K562 (cell line): ENCODE measurements at regions not wholly inside any gene's neighbourhood (a gene's known extent, or its start where the extent isn't known, plus 50 kb on each side); places are given as distances from the start of the nearest gene placed in this dataset.

ENCODE experiments used
- FOXK1 ChIP-seq: sonication (generic); formaldehyde crosslinking; IDR thresholded peaks from 2 replicates; pipeline ENCODE4 v1.8.0; 2022; ENCODE audit warnings: missing genetic modification reagents, mild to moderate bottlenecking, borderline replicate concordance
- GABPB2 ChIP-seq: fragments of 250-450 bp; sonication (Bioruptor Pico); conservative IDR thresholded peaks from 2 replicates; pipeline ENCODE4 v1.5.1; 2021; ENCODE audit warnings: mild to moderate bottlenecking
- MTF1 ChIP-seq: fragments of 250-450 bp; sonication (Bioruptor Pico); IDR thresholded peaks from 2 replicates; pipeline ENCODE4 v1.9.0; 2021; ENCODE audit warnings: moderate library complexity, mild to moderate bottlenecking, inconsistent platforms, borderline replicate concordance
- POLR2A ChIP-seq: fragments of 450-650 bp; conservative IDR thresholded peaks from 2 replicates; pipeline ENCODE4 v1.6.1; 2016
- POLR2AphosphoS5 ChIP-seq: IDR thresholded peaks from 2 replicates; pipeline ENCODE4 v1.6.1; 2011; ENCODE audit warnings: mild to moderate bottlenecking, low read depth, low read length, moderate library complexity; ENCODE audit not compliant: control insufficient read depth, insufficient read depth
- SIN3A ChIP-seq, 2 experiments: fragments of 150-350 bp in 1 of 2; IDR thresholded peaks; 2 replicates each; pipeline ENCODE4 v1.6.1; 2011 to 2016; ENCODE audit warnings: borderline replicate concordance in 2 of 2, low read depth in 2 of 2, low read length in 2 of 2, mild to moderate bottlenecking in 2 of 2, moderate library complexity in 2 of 2; ENCODE audit not compliant: control insufficient read depth in 1 of 2
- SMAD3 ChIP-seq: fragments of 450-650 bp; formaldehyde crosslinking; conservative IDR thresholded peaks from 2 replicates; pipeline ENCODE4 v1.4.0; 2020; ENCODE audit warnings: mild to moderate bottlenecking

GRCh38 chr11:92138296-92138695 lies 86.3 kb upstream of the FAT3 start:
- TF ChIP-seq SIN3A (IDR thresholded peaks at IDR 0.05; ENCODE audit: borderline replicate concordance in 2 of 2, control insufficient read depth in 1 of 2, low read depth in 2 of 2, low read length in 2 of 2) (no peak), POLR2AphosphoS5 (no peak), SMAD3 (no peak), FOXK1 (CRISPR knock-in tag) (no peak), GABPB2 (CRISPR knock-in tag) (no peak), POLR2A (no peak), MTF1 (CRISPR knock-in tag) (no peak)
